Esophagus squamous epithelium (tissue), 5 donors: ENCODE measurements at regions not wholly inside any gene's neighbourhood (a gene's known extent, or its start where the extent isn't known, plus 50 kb on each side); places are given as distances from the start of the nearest gene placed in this dataset.

ENCODE experiments used
- DNase-seq: peaks from one replicate; lab custom pipeline; 2025; lab: John Stamatoyannopoulos, UW
- H3K27ac ChIP-seq, 4 donors: fragments of 200-600 bp; sonication (generic); one replicate each; pipeline ENCODE4 v1.5.1; 2016 to 2019; ENCODE audit warnings: mild to moderate bottlenecking in 1 of 4
- H3K27me3 ChIP-seq, 4 donors: fragments of 200-600 bp; sonication (generic); 1 replicate in 3 of 4; 2 replicates in 1 of 4; pipeline versions ENCODE4 v1.5.1 to v1.6.0; 2017 to 2021; ENCODE audit warnings: antibody characterized with exemption in 1 of 4
- H3K36me3 ChIP-seq, 3 donors: fragments of 200-600 bp; sonication (generic); one replicate each; pipeline ENCODE4 v1.5.1; 2016 to 2019
- H3K4me1 ChIP-seq, 3 donors: fragments of 200-600 bp; sonication (generic); one replicate each; pipeline ENCODE4 v1.5.1; 2017 to 2019
- H3K4me3 ChIP-seq, 4 donors: fragments of 200-600 bp; sonication (generic); 1 replicate in 3 of 4; 2 replicates in 1 of 4; pipeline ENCODE4 v1.5.1; 2016 to 2019; ENCODE audit warnings: mild to moderate bottlenecking in 2 of 4, moderate library complexity in 1 of 4
- H3K9me3 ChIP-seq, 3 donors: fragments of 200-600 bp; sonication (generic); one replicate each; pipeline ENCODE4 v1.5.1; 2016 to 2019
- CTCF ChIP-seq, 6 experiments: fragments of 450-650 bp in 4 of 6; fragments of 200-600 bp in 2 of 6; sonication (generic) in 2 of 6; IDR thresholded peaks; one replicate each; pipeline ENCODE4 v1.5.1; 2016 to 2019; ENCODE audit warnings: antibody characterized with exemption in 6 of 6, mild to moderate bottlenecking in 4 of 6, moderate library complexity in 4 of 6
- POLR2A ChIP-seq, 4 donors: fragments of 450-650 bp; IDR thresholded peaks; one replicate each; pipeline ENCODE4 v1.6.1; 2017; ENCODE audit warnings: antibody characterized with exemption in 4 of 4, mild to moderate bottlenecking in 4 of 4, moderate library complexity in 3 of 4
- WGBS, 2 donors: methylation state at CpG; one replicate each; pipeline ENCODE4 v1.1.5; 2018; 5-methylcytosine and 5-hydroxymethylcytosine counted together
- intact Hi-C: fragments of 100-400 bp; cut with DNase I; formaldehyde crosslinking; loops from one replicate; pipeline ENCODE4 v1.15.0; 2022
- donor health status: DM: yes; HTN: yes; CAD: no.

- peaks cover 0 to 44% (median 0%) of the 10 kb centered on the region in 4 donors for H3K27me3 ChIP-seq
- H3K27ac ChIP-seq: no peak overlapping the region
- no peak overlapping the region for H3K4me3 ChIP-seq
- TF ChIP-seq POLR2A (IDR thresholded peaks at IDR 0.05): no peak
- no peak for TF ChIP-seq CTCF (IDR thresholded peaks at IDR 0.05)
- DNase-seq: no peak
- intact Hi-C loops: loop anchor here (10.0 kb wide), 1 partner anchor 407 kb away; the partner anchor contains the start of genes HOXD12 and HOXD13
- no peaks in the 10 kb centered on the region for H3K4me1 ChIP-seq
- no peaks in the 10 kb centered on the region for H3K9me3 ChIP-seq
- 88 to 91% methylated on average over 4 of the region's 4 CpGs for WGBS, 2 donors
- H3K36me3 ChIP-seq: no peaks in the 10 kb centered on the region
These were observed 313.8 kb downstream of the LNPK start for GRCh38 chr2:175688243-175688642.

DNA sequence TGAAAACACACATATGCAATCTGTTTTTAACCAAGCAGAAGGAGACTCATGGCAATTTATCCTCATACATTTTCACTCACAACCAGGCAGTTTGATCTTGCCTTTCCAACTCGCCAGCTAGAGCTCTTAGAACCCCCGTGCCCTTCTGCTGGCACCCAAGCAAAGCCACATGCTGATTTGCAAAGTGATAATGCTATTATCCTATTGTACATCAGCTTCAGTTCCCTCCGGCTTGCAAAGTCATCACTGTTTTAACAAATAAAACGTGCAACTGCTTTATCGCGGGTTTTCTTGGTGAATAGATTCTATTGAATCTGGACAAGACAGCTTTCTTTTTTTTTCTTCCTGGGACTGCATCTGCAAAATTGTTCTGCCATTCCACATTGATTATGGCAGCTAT, 314.6 kb downstream of the LNPK start:
- Histone ChIP-seq H3K9me3 (no peaks in the 10 kb centered on the region), H3K4me3 (no peak overlapping the region), H3K27ac (no peak overlapping the region), H3K36me3 (no peaks in the 10 kb centered on the region), H3K4me1 (no peaks in the 10 kb centered on the region), H3K27me3 (peaks cover 0 to 51% (median 0%) of the 10 kb centered on the region in 4 donors)
- WGBS, 2 donors: 61 to 71% methylated on average over 6 of the region's 6 CpGs
- no peak for DNase-seq
- TF ChIP-seq CTCF (IDR thresholded peaks at IDR 0.05) (no peak), POLR2A (IDR thresholded peaks at IDR 0.05) (no peak)
- intact Hi-C loops: loop anchor here (10.0 kb wide), 1 partner anchor 407 kb away; the partner anchor contains the start of genes HOXD12 and HOXD13

DNA sequence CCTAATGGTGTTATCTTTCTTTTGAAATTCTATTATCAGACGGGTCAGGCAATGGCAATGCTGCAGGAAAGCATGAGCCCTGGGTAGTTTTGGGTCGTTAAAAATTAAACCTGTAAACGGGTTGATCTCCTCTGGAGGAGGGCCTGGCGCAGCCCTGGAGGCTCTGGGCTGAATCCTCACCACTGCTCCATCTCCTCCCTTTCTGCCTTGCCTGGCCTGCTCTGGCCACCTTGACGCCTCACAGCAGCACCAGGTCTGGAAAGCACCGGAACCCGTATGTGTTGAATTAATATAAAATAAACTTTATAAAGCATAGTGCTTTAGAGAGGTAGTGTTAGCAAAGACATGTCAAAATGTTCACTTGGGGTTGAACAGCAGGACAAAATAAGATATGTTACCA, 316.1 kb downstream of the LNPK start:
- TF ChIP-seq CTCF (IDR thresholded peaks at IDR 0.05) (no peak), POLR2A (IDR thresholded peaks at IDR 0.05) (no peak)
- no peaks in the 10 kb centered on the region for H3K36me3 ChIP-seq
- no peak overlapping the region for H3K4me3 ChIP-seq
- no peak for DNase-seq
- H3K4me1 ChIP-seq: no peaks in the 10 kb centered on the region
- H3K9me3 ChIP-seq: no peaks in the 10 kb centered on the region
- peaks cover 0 to 51% (median 0%) of the 10 kb centered on the region in 4 donors for H3K27me3 ChIP-seq
- WGBS, 2 donors: 63 to 68% methylated on average over 6 to 7 of the region's 7 CpGs
- intact Hi-C loops: loop anchor here (10.0 kb wide), 1 partner anchor 409 kb away; the partner anchor contains the start of genes HOXD12 and HOXD13
- no peak overlapping the region for H3K27ac ChIP-seq

- WGBS, 2 donors: 35 to 81% methylated on average over 4 of the region's 4 CpGs
- H3K4me1 ChIP-seq: no peaks in the 10 kb centered on the region
- no peak for DNase-seq
- intact Hi-C loops: loop anchor here (10.0 kb wide), 1 partner anchor 410 kb away; the partner anchor contains the start of genes HOXD12 and HOXD13
- TF ChIP-seq POLR2A (IDR thresholded peaks at IDR 0.05): no peak
- TF ChIP-seq CTCF (IDR thresholded peaks at IDR 0.05): no peak
- no peaks in the 10 kb centered on the region for H3K36me3 ChIP-seq
- peaks cover 0 to 38% (median 0%) of the 10 kb centered on the region in 4 donors for H3K27me3 ChIP-seq
- no peaks in the 10 kb centered on the region for H3K9me3 ChIP-seq
- no peak overlapping the region for H3K4me3 ChIP-seq
- no peak overlapping the region for H3K27ac ChIP-seq
These were observed 317.6 kb downstream of the LNPK start for GRCh38 chr2:175684466-175684865.

- no peaks in the 10 kb centered on the region for H3K4me1 ChIP-seq
- DNase-seq: no peak
- H3K27me3 ChIP-seq: peaks cover 0 to 15% (median 0%) of the 10 kb centered on the region in 4 donors
- no peak overlapping the region for H3K27ac ChIP-seq
- H3K9me3 ChIP-seq: no peaks in the 10 kb centered on the region
- 52 to 53% methylated on average over 2 of the region's 2 CpGs for WGBS, 2 donors
- TF ChIP-seq POLR2A (IDR thresholded peaks at IDR 0.05) (no peak), CTCF (IDR thresholded peaks at IDR 0.05) (no peak)
- H3K4me3 ChIP-seq: no peak overlapping the region
- H3K36me3 ChIP-seq: no peaks in the 10 kb centered on the region
- intact Hi-C loops: loop anchor here (10.0 kb wide), 1 partner anchor 415 kb away; the partner anchor contains the start of genes HOXD12 and HOXD13
These were observed 322.3 kb downstream of the LNPK start for GRCh38 chr2:175679728-175680127.
